ENCODE measurements at regions not wholly inside any gene's neighbourhood (a gene's known extent, or its start where the extent isn't known, plus 50 kb on each side); places are given as distances from the start of the nearest gene placed in this dataset.
"Not testable (repeated sequence)": the region's sequence is repeated elsewhere in the genome, so short reads cannot be mapped to it uniquely, and the experiment has no call there.

DNA sequence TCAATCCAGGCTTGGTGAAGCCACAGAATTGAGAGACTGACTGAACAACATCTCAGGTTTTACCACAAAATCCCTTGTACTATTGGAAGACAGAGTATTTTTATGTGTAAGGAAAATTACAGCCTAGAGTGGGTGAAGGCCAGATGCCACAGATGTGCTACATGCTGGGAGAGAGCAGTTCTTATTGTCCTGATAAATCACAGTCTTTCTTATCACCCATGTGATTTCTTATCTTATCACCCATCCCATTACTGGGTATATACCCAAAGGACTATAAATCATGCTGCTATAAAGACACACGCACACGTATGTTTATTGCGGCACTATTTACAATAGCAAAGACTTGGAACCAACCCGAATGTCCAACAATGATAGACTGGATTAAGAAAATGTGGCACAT, 1008.0 kb upstream of the DDX18 start:
- not testable (repeated sequence) for H3K9me3 ChIP-seq (ENCODE audit: control insufficient read depth in 2 of 2, insufficient read depth in 1 of 2, low read length in 1 of 2); H3K27ac ChIP-seq (ENCODE audit: low read depth in 1 of 2, low read length in 1 of 2); H3K36me3 ChIP-seq (ENCODE audit: control insufficient read depth in 2 of 2, insufficient read depth in 2 of 2, low read length in 1 of 2); DNase-seq (ENCODE audit: low read depth in 6 of 9, low spot score in 9 of 9); H3K4me1 ChIP-seq (ENCODE audit: control insufficient read depth in 2 of 2, insufficient read depth in 2 of 2, low read length in 2 of 2); H3K4me3 ChIP-seq (ENCODE audit: low read length in 2 of 2); H3K27me3 ChIP-seq (ENCODE audit: control insufficient read depth in 2 of 2, insufficient read depth in 1 of 2, low read length in 1 of 2)
- WGBS, result 97% methylated on average over 3 of the region's 4 CpGs

DNA sequence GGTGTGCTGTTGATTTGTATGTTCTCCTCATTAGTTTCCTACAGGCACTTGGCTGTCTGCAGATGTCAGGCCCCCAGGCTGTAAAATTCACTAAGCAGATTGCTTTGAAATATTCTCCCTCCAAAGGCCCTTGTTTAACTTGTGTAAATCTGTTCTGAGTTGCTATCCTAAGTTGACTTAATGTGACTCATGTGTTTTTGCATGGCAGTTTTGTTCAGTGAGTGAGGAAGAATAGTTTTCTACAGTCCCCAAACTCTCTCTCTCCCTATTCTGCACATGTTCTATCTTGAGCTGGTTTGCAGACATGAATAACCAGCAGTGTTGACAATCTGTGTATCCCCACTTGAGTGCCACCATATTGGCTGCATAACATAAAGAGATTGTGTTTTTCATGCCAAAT, 1005.4 kb upstream of the DDX18 start:
- Histone ChIP-seq H3K36me3 (ENCODE audit: control insufficient read depth in 2 of 2, insufficient read depth in 2 of 2, low read length in 1 of 2) (no peaks in the 10 kb centered on the region), H3K27me3 (ENCODE audit: control insufficient read depth in 2 of 2, insufficient read depth in 1 of 2, low read length in 1 of 2) (no peaks in the 10 kb centered on the region), H3K4me1 (ENCODE audit: control insufficient read depth in 2 of 2, insufficient read depth in 2 of 2, low read length in 2 of 2) (no peaks in the 10 kb centered on the region), H3K4me3 (ENCODE audit: low read length in 2 of 2) (no peak overlapping the region), H3K27ac (ENCODE audit: low read depth in 1 of 2, low read length in 1 of 2) (no peak overlapping the region), H3K9me3 (ENCODE audit: control insufficient read depth in 2 of 2, insufficient read depth in 1 of 2, low read length in 1 of 2) (no peaks in the 10 kb centered on the region)
- DNase-seq (ENCODE audit: low read depth in 6 of 9, low spot score in 9 of 9), result no peak

DNA sequence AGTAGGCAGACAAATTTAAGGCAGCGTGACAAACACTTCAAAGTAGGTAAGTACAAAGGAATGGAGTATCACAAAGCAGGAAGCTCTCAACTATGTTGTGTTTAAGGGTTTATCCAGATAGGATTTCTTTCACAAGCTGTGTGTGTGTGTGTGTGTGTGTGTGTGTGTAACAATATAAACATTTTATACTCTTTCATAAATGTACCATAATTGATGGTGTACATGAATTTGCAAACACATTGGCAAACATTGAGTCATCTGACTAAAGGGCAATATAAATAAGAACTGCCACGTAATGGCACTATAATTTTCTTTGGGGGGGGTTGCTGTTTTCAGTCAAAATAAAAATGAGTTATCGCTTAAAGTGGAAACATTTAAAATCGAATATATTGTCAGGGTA, 1004.4 kb upstream of the DDX18 start:
- WGBS, result 86% methylated on average over 4 of the region's 4 CpGs
- H3K27me3 ChIP-seq (ENCODE audit: control insufficient read depth in 2 of 2, insufficient read depth in 1 of 2, low read length in 1 of 2), result no peaks in the 10 kb centered on the region
- H3K36me3 ChIP-seq (ENCODE audit: control insufficient read depth in 2 of 2, insufficient read depth in 2 of 2, low read length in 1 of 2), result no peaks in the 10 kb centered on the region
- H3K27ac ChIP-seq (ENCODE audit: low read depth in 1 of 2, low read length in 1 of 2), result no peak overlapping the region
- H3K9me3 ChIP-seq (ENCODE audit: control insufficient read depth in 2 of 2, insufficient read depth in 1 of 2, low read length in 1 of 2), result no peaks in the 10 kb centered on the region
- H3K4me1 ChIP-seq (ENCODE audit: control insufficient read depth in 2 of 2, insufficient read depth in 2 of 2, low read length in 2 of 2), result no peaks in the 10 kb centered on the region
- H3K4me3 ChIP-seq (ENCODE audit: low read length in 2 of 2), result no peak overlapping the region
- DNase-seq (ENCODE audit: low read depth in 6 of 9, low spot score in 9 of 9), result no peak

- Histone ChIP-seq H3K4me1 (ENCODE audit: control insufficient read depth in 2 of 2, insufficient read depth in 2 of 2, low read length in 2 of 2) (no peaks in the 10 kb centered on the region), H3K27me3 (ENCODE audit: control insufficient read depth in 2 of 2, insufficient read depth in 1 of 2, low read length in 1 of 2) (no peaks in the 10 kb centered on the region), H3K36me3 (ENCODE audit: control insufficient read depth in 2 of 2, insufficient read depth in 2 of 2, low read length in 1 of 2) (no peaks in the 10 kb centered on the region), H3K9me3 (ENCODE audit: control insufficient read depth in 2 of 2, insufficient read depth in 1 of 2, low read length in 1 of 2) (no peaks in the 10 kb centered on the region), H3K27ac (ENCODE audit: low read depth in 1 of 2, low read length in 1 of 2) (no peak overlapping the region), H3K4me3 (ENCODE audit: low read length in 2 of 2) (no peak overlapping the region)
- WGBS, result 97% methylated on average over 1 of the region's 1 CpG
- DNase-seq (ENCODE audit: low read depth in 6 of 9, low spot score in 9 of 9), result no peak
These were observed 1003.8 kb upstream of the DDX18 start for GRCh38 chr2:116810645-116811044.

GRCh38 chr2:116819355-116819754, 995.1 kb upstream of the DDX18 start:
- Histone ChIP-seq H3K4me3 (ENCODE audit: low read length in 2 of 2) (no peak overlapping the region), H3K4me1 (ENCODE audit: control insufficient read depth in 2 of 2, insufficient read depth in 2 of 2, low read length in 2 of 2) (no peaks in the 10 kb centered on the region), H3K27ac (ENCODE audit: low read depth in 1 of 2, low read length in 1 of 2) (no peak overlapping the region), H3K36me3 (ENCODE audit: control insufficient read depth in 2 of 2, insufficient read depth in 2 of 2, low read length in 1 of 2) (no peaks in the 10 kb centered on the region), H3K27me3 (ENCODE audit: control insufficient read depth in 2 of 2, insufficient read depth in 1 of 2, low read length in 1 of 2) (no peaks in the 10 kb centered on the region), H3K9me3 (ENCODE audit: control insufficient read depth in 2 of 2, insufficient read depth in 1 of 2, low read length in 1 of 2) (no peaks in the 10 kb centered on the region)
- DNase-seq (ENCODE audit: low read depth in 6 of 9, low spot score in 9 of 9), result no peak

DNA sequence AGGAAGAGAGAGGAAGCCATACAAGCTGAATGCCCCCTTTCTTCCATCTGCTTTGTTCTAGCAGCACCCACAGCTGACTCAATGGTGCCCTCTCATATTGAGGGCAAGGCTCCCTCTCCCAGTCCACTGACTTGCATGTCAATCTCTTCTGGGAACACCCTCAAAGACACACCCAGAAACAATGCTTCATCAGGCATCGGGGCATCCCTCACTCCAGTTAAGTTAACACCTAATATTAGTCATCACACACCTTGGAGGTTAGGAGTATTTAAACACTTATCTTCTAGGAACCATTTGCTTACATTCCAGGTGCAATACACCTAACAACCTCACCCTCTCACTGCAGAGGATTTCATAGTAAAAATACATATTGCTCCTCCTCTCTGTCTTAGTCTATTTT, 993.5 kb upstream of the DDX18 start:
- no peak overlapping the region for H3K27ac ChIP-seq (ENCODE audit: low read depth in 1 of 2, low read length in 1 of 2)
- WGBS, result 87% methylated on average over 1 of the region's 1 CpG
- H3K4me3 ChIP-seq (ENCODE audit: low read length in 2 of 2), result no peak overlapping the region
- no peaks in the 10 kb centered on the region for H3K4me1 ChIP-seq (ENCODE audit: control insufficient read depth in 2 of 2, insufficient read depth in 2 of 2, low read length in 2 of 2)
- no peak for DNase-seq (ENCODE audit: low read depth in 6 of 9, low spot score in 9 of 9)
- no peaks in the 10 kb centered on the region for H3K27me3 ChIP-seq (ENCODE audit: control insufficient read depth in 2 of 2, insufficient read depth in 1 of 2, low read length in 1 of 2)
- H3K36me3 ChIP-seq (ENCODE audit: control insufficient read depth in 2 of 2, insufficient read depth in 2 of 2, low read length in 1 of 2), result no peaks in the 10 kb centered on the region
- H3K9me3 ChIP-seq (ENCODE audit: control insufficient read depth in 2 of 2, insufficient read depth in 1 of 2, low read length in 1 of 2), result no peaks in the 10 kb centered on the region

GRCh38 chr2:116829543-116829942, 984.9 kb upstream of the DDX18 start:
- not testable (repeated sequence) for H3K4me1 ChIP-seq (ENCODE audit: control insufficient read depth in 2 of 2, insufficient read depth in 2 of 2, low read length in 2 of 2); DNase-seq (ENCODE audit: low read depth in 6 of 9, low spot score in 9 of 9); H3K27me3 ChIP-seq (ENCODE audit: control insufficient read depth in 2 of 2, insufficient read depth in 1 of 2, low read length in 1 of 2); H3K4me3 ChIP-seq (ENCODE audit: low read length in 2 of 2); H3K36me3 ChIP-seq (ENCODE audit: control insufficient read depth in 2 of 2, insufficient read depth in 2 of 2, low read length in 1 of 2); H3K9me3 ChIP-seq (ENCODE audit: control insufficient read depth in 2 of 2, insufficient read depth in 1 of 2, low read length in 1 of 2); H3K27ac ChIP-seq (ENCODE audit: low read depth in 1 of 2, low read length in 1 of 2)
- 96% methylated on average over 16 of the region's 16 CpGs for WGBS

GRCh38 chr2:116832148-116832547, 982.3 kb upstream of the DDX18 start:
- Histone ChIP-seq H3K36me3 (ENCODE audit: control insufficient read depth in 2 of 2, insufficient read depth in 2 of 2, low read length in 1 of 2) (no peaks in the 10 kb centered on the region), H3K27ac (ENCODE audit: low read depth in 1 of 2, low read length in 1 of 2) (no peak overlapping the region), H3K4me1 (ENCODE audit: control insufficient read depth in 2 of 2, insufficient read depth in 2 of 2, low read length in 2 of 2) (no peaks in the 10 kb centered on the region), H3K27me3 (ENCODE audit: control insufficient read depth in 2 of 2, insufficient read depth in 1 of 2, low read length in 1 of 2) (no peaks in the 10 kb centered on the region), H3K9me3 (ENCODE audit: control insufficient read depth in 2 of 2, insufficient read depth in 1 of 2, low read length in 1 of 2) (no peaks in the 10 kb centered on the region), H3K4me3 (ENCODE audit: low read length in 2 of 2) (no peak overlapping the region)
- DNase-seq (ENCODE audit: low read depth in 6 of 9, low spot score in 9 of 9), result no peak
- 95% methylated on average over 2 of the region's 2 CpGs for WGBS

DNA sequence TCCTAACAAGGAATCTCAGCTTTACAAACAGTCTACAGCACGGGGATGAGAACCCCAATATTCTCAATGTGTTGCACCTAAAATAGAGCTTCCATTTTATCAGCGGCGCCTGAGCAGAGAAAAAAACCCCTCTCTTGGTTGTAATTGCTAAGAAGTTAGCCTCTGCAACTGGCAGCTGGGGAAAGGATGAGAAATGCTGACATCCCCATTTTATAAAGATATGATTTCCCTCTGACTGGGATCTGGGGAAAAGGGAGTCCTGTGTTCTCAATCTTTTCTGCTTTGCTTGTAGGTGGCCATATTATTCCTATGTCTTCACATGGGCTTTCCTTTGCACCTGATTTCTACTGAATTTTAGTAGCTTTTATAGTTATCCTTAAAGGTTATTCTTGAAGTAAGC, 981.4 kb upstream of the DDX18 start:
- Histone ChIP-seq H3K27ac (ENCODE audit: low read depth in 1 of 2, low read length in 1 of 2) (no peak overlapping the region), H3K4me1 (ENCODE audit: control insufficient read depth in 2 of 2, insufficient read depth in 2 of 2, low read length in 2 of 2) (no peaks in the 10 kb centered on the region), H3K36me3 (ENCODE audit: control insufficient read depth in 2 of 2, insufficient read depth in 2 of 2, low read length in 1 of 2) (no peaks in the 10 kb centered on the region), H3K4me3 (ENCODE audit: low read length in 2 of 2) (no peak overlapping the region), H3K27me3 (ENCODE audit: control insufficient read depth in 2 of 2, insufficient read depth in 1 of 2, low read length in 1 of 2) (no peaks in the 10 kb centered on the region), H3K9me3 (ENCODE audit: control insufficient read depth in 2 of 2, insufficient read depth in 1 of 2, low read length in 1 of 2) (no peaks in the 10 kb centered on the region)
- 95% methylated on average over 3 of the region's 3 CpGs for WGBS
- DNase-seq (ENCODE audit: low read depth in 6 of 9, low spot score in 9 of 9), result no peak

DNA sequence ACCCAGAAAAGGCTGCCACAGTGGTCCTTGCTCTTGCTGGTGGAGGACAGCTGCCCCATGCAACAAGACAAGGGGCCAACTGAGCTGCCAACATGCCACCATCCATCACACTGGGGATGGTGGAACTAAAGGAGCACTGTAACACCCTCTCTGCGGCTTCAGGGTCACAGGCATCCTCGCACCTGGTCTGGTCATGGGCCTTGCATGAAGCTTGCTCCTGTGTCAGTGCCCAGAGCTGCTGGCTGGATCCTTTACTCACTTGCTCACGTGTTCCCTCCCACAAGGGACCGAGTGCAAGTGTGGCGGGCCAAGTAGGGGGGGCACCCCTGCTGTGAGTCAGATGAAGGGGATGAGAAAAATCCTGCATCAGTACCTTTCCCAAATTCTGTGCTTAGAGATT, 972.3 kb upstream of the DDX18 start:
- H3K27ac ChIP-seq (ENCODE audit: low read depth in 1 of 2, low read length in 1 of 2), result no peak overlapping the region
- H3K27me3 ChIP-seq (ENCODE audit: control insufficient read depth in 2 of 2, insufficient read depth in 1 of 2, low read length in 1 of 2), result no peaks in the 10 kb centered on the region
- H3K9me3 ChIP-seq (ENCODE audit: control insufficient read depth in 2 of 2, insufficient read depth in 1 of 2, low read length in 1 of 2), result peaks cover 0 to 8% of the 10 kb centered on the region in 2 donors
- H3K4me3 ChIP-seq (ENCODE audit: low read length in 2 of 2), result no peak overlapping the region
- 87% methylated on average over 5 of the region's 5 CpGs for WGBS
- DNase-seq (ENCODE audit: low read depth in 6 of 9, low spot score in 9 of 9), result no peak
- H3K36me3 ChIP-seq (ENCODE audit: control insufficient read depth in 2 of 2, insufficient read depth in 2 of 2, low read length in 1 of 2), result no peaks in the 10 kb centered on the region
- no peaks in the 10 kb centered on the region for H3K4me1 ChIP-seq (ENCODE audit: control insufficient read depth in 2 of 2, insufficient read depth in 2 of 2, low read length in 2 of 2)

Measured in thymus (tissue), 11 donors.